GM23338 (cell line): ENCODE measurements at regions not wholly inside any gene's neighbourhood (a gene's known extent, or its start where the extent isn't known, plus 50 kb on each side); places are given as distances from the start of the nearest gene placed in this dataset.

ENCODE experiments used
- ATAC-seq: fragments of 200-7000 bp; cut with Tn5 transposase; 3 replicates; pipeline ENCODE4 v1.9.1; 2020
- DNase-seq: peaks from one replicate; pipeline ENCODE4 v3.0.0-alpha.2; 2015; ENCODE audit warnings: low spot score
- H2AFZ ChIP-seq: fragments of 200-600 bp; sonication (generic); 2 replicates; pipeline ENCODE4 v1.8.0; 2016; ENCODE audit warnings: antibody characterized with exemption, mild to moderate bottlenecking, moderate library complexity
- H3F3A ChIP-seq: fragments of 200-600 bp; sonication (generic); replicated peaks from 2 replicates; pipeline ENCODE4 v1.8.0; 2017; ENCODE audit warnings: antibody characterized with exemption, mixed run types, low read depth
- H3K27ac ChIP-seq: fragments of 200-600 bp; sonication (generic); 2 replicates; pipeline ENCODE4 v1.6.1; 2016; ENCODE audit warnings: low read depth
- H3K27me3 ChIP-seq: fragments of 200-600 bp; sonication (generic); 2 replicates; pipeline ENCODE4 v1.8.0; 2016; ENCODE audit warnings: mild to moderate bottlenecking, mixed run types, moderate library complexity; ENCODE audit not compliant: insufficient read depth
- H3K36me3 ChIP-seq: fragments of 200-600 bp; sonication (generic); 2 replicates; pipeline ENCODE4 v1.8.0; 2016; ENCODE audit warnings: mild to moderate bottlenecking; ENCODE audit not compliant: insufficient read depth
- H3K4me1 ChIP-seq: fragments of 200-600 bp; sonication (generic); 2 replicates; pipeline ENCODE4 v1.8.0; 2016; ENCODE audit warnings: mild to moderate bottlenecking, moderate library complexity; ENCODE audit not compliant: insufficient read depth
- H3K4me2 ChIP-seq: fragments of 200-600 bp; sonication (generic); 2 replicates; pipeline ENCODE4 v1.7.1; 2017; ENCODE audit warnings: mixed run types
- H3K4me3 ChIP-seq: fragments of 200-600 bp; sonication (generic); 2 replicates; pipeline ENCODE4 v1.6.1; 2016; ENCODE audit warnings: mixed run types
- H3K79me2 ChIP-seq: fragments of 200-600 bp; sonication (generic); replicated peaks from 2 replicates; pipeline ENCODE4 v1.8.0; 2017; ENCODE audit warnings: mild to moderate bottlenecking; ENCODE audit not compliant: insufficient read depth
- H3K9me2 ChIP-seq: fragments of 200-600 bp; sonication (generic); 2 replicates; pipeline ENCODE4 v1.8.0; 2017; ENCODE audit not compliant: insufficient read depth
- H4K20me1 ChIP-seq: fragments of 200-600 bp; sonication (generic); replicated peaks from 2 replicates; pipeline ENCODE4 v1.8.0; 2017; ENCODE audit warnings: mild to moderate bottlenecking; ENCODE audit not compliant: insufficient read depth
- H3K27ac Mint-ChIP-seq: 2 replicates; pipeline ENCODE4 v1.8.0; 2020; ENCODE audit warnings: inconsistent platforms, mild to moderate bottlenecking, moderate library complexity, mixed read lengths
- H3K27me3 Mint-ChIP-seq: 3 replicates; pipeline ENCODE4 v1.8.0; 2022; ENCODE audit warnings: low read depth, mild to moderate bottlenecking, moderate library complexity, mixed read lengths, inconsistent platforms; ENCODE audit not compliant: insufficient read depth, poor library complexity
- H3K36me3 Mint-ChIP-seq: 3 replicates; pipeline ENCODE4 v1.8.0; 2021; ENCODE audit warnings: low read depth, mild to moderate bottlenecking, inconsistent platforms, moderate library complexity, mixed read lengths
- H3K4me1 Mint-ChIP-seq: 3 replicates; pipeline ENCODE4 v1.8.0; 2020; ENCODE audit warnings: mild to moderate bottlenecking, inconsistent platforms, mixed read lengths
- H3K4me3 Mint-ChIP-seq: 3 replicates; pipeline ENCODE4 v1.8.0; 2021; ENCODE audit warnings: moderate library complexity, mild to moderate bottlenecking, inconsistent platforms, mixed read lengths
- H3K9me3 Mint-ChIP-seq: 3 replicates; pipeline ENCODE4 v1.8.0; 2020; ENCODE audit warnings: moderate library complexity, mild to moderate bottlenecking, inconsistent platforms, mixed read lengths
- CREB1 ChIP-seq: fragments of 250-450 bp; sonication (Bioruptor Pico); IDR thresholded peaks from 2 replicates; pipeline ENCODE4 v1.5.0; 2020; ENCODE audit warnings: low read depth, mild to moderate bottlenecking, moderate library complexity
- CTCF ChIP-seq, 2 experiments: fragments of 200-600 bp in 1 of 2; sonication (generic) in 1 of 2; conservative IDR thresholded peaks; 2 replicates each; pipeline versions ENCODE4 v1.5.1 to v1.6.1; 2016 to 2017; ENCODE audit warnings: antibody characterized with exemption in 2 of 2, low read depth in 2 of 2, mild to moderate bottlenecking in 2 of 2, moderate library complexity in 1 of 2
- ETS1 ChIP-seq: IDR thresholded peaks from 2 replicates; pipeline ENCODE4 v1.6.1; 2016; ENCODE audit warnings: antibody characterized with exemption
- EZH2 ChIP-seq: fragments of 200-600 bp; sonication (generic); IDR thresholded peaks from one replicate; pipeline ENCODE4 v1.8.0; 2017; ENCODE audit warnings: antibody characterized with exemption, mild to moderate bottlenecking, low read depth; ENCODE audit not compliant: unreplicated experiment
- EZH2phosphoT487 ChIP-seq: fragments of 200-600 bp; sonication (generic); IDR thresholded peaks from one replicate; pipeline ENCODE4 v1.8.1; 2018; ENCODE audit warnings: antibody characterized with exemption; ENCODE audit not compliant: unreplicated experiment
- JUNB ChIP-seq: IDR thresholded peaks from one replicate; pipeline ENCODE4 v1.6.1; 2016; ENCODE audit warnings: antibody characterized with exemption; ENCODE audit not compliant: unreplicated experiment
- NANOG ChIP-seq: IDR thresholded peaks from 2 replicates; pipeline ENCODE4 v1.6.1; 2016; ENCODE audit warnings: antibody characterized with exemption, borderline replicate concordance
- REST ChIP-seq: IDR thresholded peaks from one replicate; pipeline ENCODE4 v1.6.1; 2018; ENCODE audit warnings: antibody characterized with exemption; ENCODE audit not compliant: unreplicated experiment
- STAT1 ChIP-seq: IDR thresholded peaks from one replicate; pipeline ENCODE4 v1.6.1; 2016; ENCODE audit warnings: antibody characterized with exemption; ENCODE audit not compliant: unreplicated experiment
- ZNF114 ChIP-seq: fragments of 250-450 bp; sonication (Bioruptor Pico); IDR thresholded peaks from 2 replicates; pipeline ENCODE4 v1.5.0; 2020; ENCODE audit warnings: mild to moderate bottlenecking, moderate library complexity
- ZNF331 ChIP-seq: fragments of 250-450 bp; sonication (Bioruptor Pico); IDR thresholded peaks from 2 replicates; pipeline ENCODE4 v1.5.0; 2020; ENCODE audit warnings: low read depth, mild to moderate bottlenecking, moderate library complexity

GRCh38 chr20:20860078-20860806 is 147.8 kb upstream of the RALGAPA2 start:
- Mint-ChIP-seq H3K9me3 (no peaks in the 10 kb centered on the region), H3K4me1 (peaks cover 2% of the 10 kb centered on the region; the same call in 1 of the 3 replicates), H3K27ac (no peak overlapping the region), H3K4me3 (no peak overlapping the region), H3K27me3 (peaks cover 8% of the 10 kb centered on the region), H3K36me3 (no peaks in the 10 kb centered on the region)
- Histone ChIP-seq H3K4me3 (no peak overlapping the region), H3K27ac (no peak overlapping the region), H4K20me1 (no peaks in the 10 kb centered on the region), H3K4me2 (no peak overlapping the region), H3K9me2 (0 out of 2 replicates have a peak, but pooled peaks cover 8% of the 10 kb centered on the region), H3F3A (no peaks in the 10 kb centered on the region), H2AFZ (no peak overlapping the region), H3K4me1 (no peaks in the 10 kb centered on the region), H3K79me2 (no peaks in the 10 kb centered on the region), H3K36me3 (no peaks in the 10 kb centered on the region), H3K27me3 (no peaks in the 10 kb centered on the region)
- peak; percentile 98 for DNase-seq
- TF ChIP-seq NANOG (no peak), CTCF (conservative IDR thresholded peaks at IDR 0.05; ENCODE audit: low read depth in 2 of 2) (peak; percentile 97 to 98)
- peak; percentile 89 for ATAC-seq

GRCh38 chr20:20859510-20859909 is 147.1 kb upstream of the RALGAPA2 start:
- peaks cover 7% of the 10 kb centered on the region for H3K27me3 Mint-ChIP-seq
- TF ChIP-seq STAT1 (no peak), CREB1 (no peak), REST (no peak), ZNF114 (CRISPR knock-in tag) (no peak), NANOG (no peak), CTCF (conservative IDR thresholded peaks at IDR 0.05; ENCODE audit: low read depth in 2 of 2) (no peak), ETS1 (no peak), EZH2phosphoT487 (no peak), JUNB (no peak), ZNF331 (CRISPR knock-in tag) (no peak), EZH2 (no peak)

More at GRCh38 chr20:20859510-20859909, 147.1 kb upstream of the RALGAPA2 start:
- H3K9me2 ChIP-seq: 0 out of 2 replicates have a peak, but pooled peaks cover 11% of the 10 kb centered on the region
- no peak overlapping the region for H2AFZ ChIP-seq
- no peak overlapping the region for H3K4me2 ChIP-seq
- Mint-ChIP-seq H3K27ac (no peak overlapping the region), H3K9me3 (peaks cover under 1% of the 10 kb centered on the region; the same call in 1 of the 3 replicates), H3K4me3 (no peak overlapping the region), H3K4me1 (peaks cover 1% of the 10 kb centered on the region; the same call in 1 of the 3 replicates), H3K36me3 (no peaks in the 10 kb centered on the region)
- H3K27ac ChIP-seq: no peak overlapping the region
- no peaks in the 10 kb centered on the region for H3K79me2 ChIP-seq
- H3F3A ChIP-seq: no peaks in the 10 kb centered on the region
- H3K36me3 ChIP-seq: no peaks in the 10 kb centered on the region
- H3K27me3 ChIP-seq: no peaks in the 10 kb centered on the region
- H3K4me3 ChIP-seq: no peak overlapping the region
- H4K20me1 ChIP-seq: no peaks in the 10 kb centered on the region
- ATAC-seq (no peak), DNase-seq (no peak)
- no peaks in the 10 kb centered on the region for H3K4me1 ChIP-seq
